OCI-LY3 (cell line): ENCODE measurements at regions not wholly inside any gene's neighbourhood (a gene's known extent, or its start where the extent isn't known, plus 50 kb on each side); places are given as distances from the start of the nearest gene placed in this dataset.

ENCODE experiments used
- H2AFZ ChIP-seq: fragments of 200-600, 300-600 bp; shearing (Covaris generic); 2 replicates; pipeline ENCODE4 v1.6.0; 2014; ENCODE audit warnings: antibody characterized with exemption, low read depth, low read length
- H3K27ac ChIP-seq: fragments of 200-600, 300-600 bp; sonication (generic); 2 replicates; pipeline ENCODE4 v1.5.1; 2014; ENCODE audit warnings: mild to moderate bottlenecking, low read length, moderate library complexity, mixed read lengths
- H3K27me3 ChIP-seq: fragments of 200-600, 300-600 bp; sonication (generic); 2 replicates; pipeline ENCODE4 v1.6.1; 2014; ENCODE audit warnings: low read depth, low read length, mixed read lengths
- H3K36me3 ChIP-seq: fragments of 200-600, 300-600 bp; sonication (generic); replicated peaks from 2 replicates; pipeline ENCODE3; 2014; ENCODE audit warnings: low read depth, low read length, mixed read lengths
- H3K4me1 ChIP-seq: fragments of 300-600, 200-600 bp; sonication (generic); 2 replicates; pipeline ENCODE4 v1.6.1; 2014; ENCODE audit warnings: low read length, mixed read lengths
- H3K4me2 ChIP-seq: fragments of 200-600, 300-600 bp; sonication (generic); 2 replicates; pipeline ENCODE4 v1.6.1; 2014; ENCODE audit warnings: low read length, mixed read lengths
- H3K4me3 ChIP-seq: fragments of 300-600, 200-600 bp; sonication (generic); 2 replicates; pipeline ENCODE4 v1.5.1; 2014; ENCODE audit warnings: antibody characterized with exemption, mild to moderate bottlenecking, low read length, moderate library complexity
- H3K79me2 ChIP-seq: fragments of 300-600, 200-600 bp; shearing (Covaris generic); 2 replicates; pipeline ENCODE4 v1.6.1; 2014; ENCODE audit warnings: mild to moderate bottlenecking, low read length, mixed read lengths
- H3K9ac ChIP-seq: fragments of 300-600, 200-600 bp; shearing (Covaris generic); 2 replicates; pipeline ENCODE4 v1.6.0; 2014; ENCODE audit warnings: mild to moderate bottlenecking, low read length, moderate library complexity
- H3K9me3 ChIP-seq: fragments of 200-600, 300-600 bp; shearing (Covaris generic); 2 replicates; pipeline ENCODE4 v1.6.1; 2014; ENCODE audit warnings: low read length, mixed read lengths; ENCODE audit not compliant: insufficient read depth
- H4K20me1 ChIP-seq: fragments of 200-600, 300-600 bp; sonication (generic); 2 replicates; pipeline ENCODE4 v1.6.1; 2016; ENCODE audit warnings: low read length, mixed read lengths; ENCODE audit not compliant: insufficient read depth
- EZH2phosphoT487 ChIP-seq: fragments of 200-600 bp; shearing (Covaris generic); IDR thresholded peaks from 2 replicates; pipeline ENCODE4 v1.6.1; 2018; ENCODE audit warnings: antibody characterized with exemption, mixed run types, low read depth
- TF ChIP-seq, protein P1 (sequence below): fragments of 200-600, 300-600 bp; sonication (generic); IDR thresholded peaks from 2 replicates; pipeline ENCODE4 v1.5.1; 2014; ENCODE audit warnings: antibody characterized with exemption, low read length, low read depth

DNA sequence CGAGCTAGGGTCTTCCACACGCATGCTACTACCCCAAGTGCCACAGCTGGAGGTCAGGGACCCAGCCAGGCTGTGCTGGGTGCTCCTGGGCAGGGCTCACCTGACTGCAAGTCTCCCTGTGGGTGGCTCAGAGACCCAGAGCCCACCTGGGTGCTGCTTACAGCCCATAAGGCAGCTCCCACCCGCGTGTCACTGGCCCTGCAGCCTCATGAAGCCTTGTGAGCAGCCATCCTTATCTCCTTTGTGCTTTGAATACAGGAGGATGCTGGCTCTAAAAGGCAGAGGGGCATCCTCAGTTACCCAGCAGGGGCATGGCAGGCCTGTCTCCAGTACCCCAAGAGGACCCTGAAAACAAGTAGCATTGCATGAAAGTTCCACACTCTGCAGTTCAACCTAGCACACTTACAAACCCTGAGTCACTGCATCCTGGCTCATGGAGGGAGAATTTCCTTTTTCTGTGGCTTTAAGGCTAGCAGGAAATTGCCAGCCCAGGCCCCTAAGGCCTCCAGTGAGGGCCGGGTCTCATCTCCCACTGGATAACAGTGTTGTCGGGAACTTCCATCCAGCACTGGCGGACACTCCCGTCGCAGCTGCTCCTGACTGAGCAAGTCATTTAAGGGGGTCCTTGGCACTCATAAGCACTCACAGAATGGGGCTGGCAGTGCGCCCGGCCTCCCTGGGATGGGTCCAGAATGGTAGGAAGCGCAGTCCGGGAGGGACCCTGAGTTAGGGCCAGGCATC is 137.1 kb downstream of the RPIA start:
- Histone ChIP-seq H3K27ac (no peak overlapping the region), H3K79me2 (no peaks in the 10 kb centered on the region), H3K36me3 (no peaks in the 10 kb centered on the region), H3K4me2 (no peak overlapping the region), H3K9me3 (peaks cover 5% of the 10 kb centered on the region; the same call in 1 of the 2 replicates), H3K4me1 (no peaks in the 10 kb centered on the region), H4K20me1 (no peaks in the 10 kb centered on the region), H3K4me3 (no peak overlapping the region), H2AFZ (no peak overlapping the region), H3K9ac (no peak overlapping the region), H3K27me3 (peaks cover 8% of the 10 kb centered on the region; the same call in 1 of the 2 replicates)
- TF ChIP-seq EZH2phosphoT487 = no peak
- TF ChIP-seq, protein P1, sequence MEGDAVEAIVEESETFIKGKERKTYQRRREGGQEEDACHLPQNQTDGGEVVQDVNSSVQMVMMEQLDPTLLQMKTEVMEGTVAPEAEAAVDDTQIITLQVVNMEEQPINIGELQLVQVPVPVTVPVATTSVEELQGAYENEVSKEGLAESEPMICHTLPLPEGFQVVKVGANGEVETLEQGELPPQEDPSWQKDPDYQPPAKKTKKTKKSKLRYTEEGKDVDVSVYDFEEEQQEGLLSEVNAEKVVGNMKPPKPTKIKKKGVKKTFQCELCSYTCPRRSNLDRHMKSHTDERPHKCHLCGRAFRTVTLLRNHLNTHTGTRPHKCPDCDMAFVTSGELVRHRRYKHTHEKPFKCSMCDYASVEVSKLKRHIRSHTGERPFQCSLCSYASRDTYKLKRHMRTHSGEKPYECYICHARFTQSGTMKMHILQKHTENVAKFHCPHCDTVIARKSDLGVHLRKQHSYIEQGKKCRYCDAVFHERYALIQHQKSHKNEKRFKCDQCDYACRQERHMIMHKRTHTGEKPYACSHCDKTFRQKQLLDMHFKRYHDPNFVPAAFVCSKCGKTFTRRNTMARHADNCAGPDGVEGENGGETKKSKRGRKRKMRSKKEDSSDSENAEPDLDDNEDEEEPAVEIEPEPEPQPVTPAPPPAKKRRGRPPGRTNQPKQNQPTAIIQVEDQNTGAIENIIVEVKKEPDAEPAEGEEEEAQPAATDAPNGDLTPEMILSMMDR = no peak

DNA sequence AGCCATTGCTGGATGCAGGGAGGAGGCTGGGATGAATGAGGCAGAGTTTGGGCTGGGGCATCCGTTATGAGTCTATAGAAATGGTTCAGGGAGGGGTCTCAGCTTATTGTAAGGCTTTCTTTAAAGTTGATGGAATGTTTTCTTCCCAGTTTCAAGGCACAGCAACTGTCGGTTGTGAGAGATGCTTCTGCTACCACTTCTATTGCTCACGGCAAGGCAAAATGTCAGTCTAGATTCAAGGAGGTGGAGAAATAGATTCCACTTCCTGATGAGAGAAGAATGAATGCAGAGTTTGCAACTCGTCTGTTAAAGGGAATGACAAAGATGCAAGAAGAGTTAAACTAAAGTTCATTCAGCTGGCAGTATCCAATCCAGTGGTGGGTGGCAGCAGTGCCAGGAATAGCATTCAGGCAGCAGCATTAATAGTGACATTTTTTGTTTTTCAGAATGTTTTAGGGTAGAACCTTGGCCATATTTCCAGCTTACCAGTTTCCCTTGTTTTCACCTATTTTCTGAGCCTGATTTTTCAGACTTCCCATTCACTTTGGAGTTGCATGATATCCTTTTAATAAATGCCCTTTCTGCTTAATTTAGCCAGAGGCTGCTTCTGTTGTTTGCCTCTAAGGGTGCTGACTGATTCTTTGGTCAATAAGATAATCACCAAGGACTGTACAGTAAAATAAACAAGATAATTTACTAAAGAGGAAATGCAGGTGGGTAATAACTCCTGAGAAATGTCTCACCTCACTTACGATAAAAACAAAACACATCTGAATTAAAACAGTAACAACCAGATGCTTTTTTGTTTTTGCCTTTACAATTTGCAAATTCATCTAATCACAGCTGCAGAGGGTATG is 138.4 kb downstream of the RPIA start:
- H4K20me1 ChIP-seq = no peaks in the 10 kb centered on the region
- H3K79me2 ChIP-seq = no peaks in the 10 kb centered on the region
- H3K27ac ChIP-seq = no peak overlapping the region
- H3K27me3 ChIP-seq = peaks cover 8% of the 10 kb centered on the region; the same call in 1 of the 2 replicates
- H3K4me2 ChIP-seq = no peak overlapping the region
- H2AFZ ChIP-seq = no peak overlapping the region
- H3K4me1 ChIP-seq = no peaks in the 10 kb centered on the region
- peaks cover 5% of the 10 kb centered on the region; the same call in 1 of the 2 replicates for H3K9me3 ChIP-seq
- H3K4me3 ChIP-seq = no peak overlapping the region
- TF ChIP-seq, protein P1 = no peak
- no peak for TF ChIP-seq EZH2phosphoT487
- H3K9ac ChIP-seq = no peak overlapping the region
- no peaks in the 10 kb centered on the region for H3K36me3 ChIP-seq

DNA sequence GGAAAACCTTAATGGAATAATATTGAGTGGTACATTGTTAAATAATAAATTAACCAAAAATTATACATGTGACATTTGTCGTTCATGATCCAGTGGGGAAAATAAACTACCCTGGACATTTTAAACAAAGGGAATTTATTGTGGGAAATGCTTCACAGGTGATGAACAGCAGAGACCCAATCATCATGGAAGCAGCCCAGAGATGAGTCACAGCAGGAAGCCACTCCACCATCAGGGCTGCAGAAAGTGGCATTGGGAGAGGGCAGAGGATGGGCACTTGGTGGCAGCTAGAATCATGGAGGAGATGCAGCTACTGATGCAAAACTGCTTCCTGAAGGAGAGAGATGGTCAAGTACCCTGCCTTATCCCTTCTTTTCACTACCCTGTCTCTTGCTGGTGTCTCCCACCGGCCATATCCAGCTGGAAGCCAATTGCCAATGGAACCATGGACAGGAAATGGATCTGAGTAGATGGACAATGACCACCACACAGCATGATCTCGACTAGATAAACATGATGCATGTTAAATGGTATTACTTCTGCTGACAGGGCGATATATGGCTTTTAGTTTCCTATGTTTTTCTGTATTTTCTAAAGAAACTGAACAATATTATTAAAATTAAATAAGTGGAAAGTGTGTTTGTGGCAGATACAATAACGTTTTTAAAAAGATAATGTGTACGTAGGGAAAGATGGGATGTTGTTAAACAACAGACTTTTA is 139.8 kb downstream of the RPIA start:
- no peak overlapping the region for H3K4me3 ChIP-seq
- H4K20me1 ChIP-seq = no peaks in the 10 kb centered on the region
- H2AFZ ChIP-seq = no peak overlapping the region
- H3K27me3 ChIP-seq = peaks cover 8% of the 10 kb centered on the region; the same call in 1 of the 2 replicates
- peaks cover 5% of the 10 kb centered on the region; the same call in 1 of the 2 replicates for H3K9me3 ChIP-seq
- no peak for TF ChIP-seq EZH2phosphoT487
- TF ChIP-seq, protein P1 = no peak
- H3K79me2 ChIP-seq = no peaks in the 10 kb centered on the region
- H3K4me2 ChIP-seq = no peak overlapping the region
- no peak overlapping the region for H3K27ac ChIP-seq
- H3K36me3 ChIP-seq = no peaks in the 10 kb centered on the region
- H3K9ac ChIP-seq = no peak overlapping the region
- H3K4me1 ChIP-seq = no peaks in the 10 kb centered on the region
